NCI-H82 (cell line): ENCODE measurements at regions not wholly inside any gene's neighbourhood (a gene's known extent, or its start where the extent isn't known, plus 50 kb on each side); places are given as distances from the start of the nearest gene placed in this dataset.

Experiments
- DNase-seq: peaks from one replicate; lab custom pipeline; 2025; lab: John Stamatoyannopoulos, UW

GRCh38 chr17:71284032-71284755 lies 836.6 kb upstream of the SOX9 start:
- no peak for DNase-seq

- DNase-seq: no peak
Observed at GRCh38 chr17:71286625-71287024, 834.2 kb upstream of the SOX9 start.

GRCh38 chr17:71287071-71287823 lies 833.6 kb upstream of the SOX9 start:
- no peak for DNase-seq

- DNase-seq: no peak
Observed at GRCh38 chr17:71292006-71292405, 828.8 kb upstream of the SOX9 start.

- DNase-seq: no peak
Observed at GRCh38 chr17:71296005-71296404, 824.8 kb upstream of the SOX9 start.

GRCh38 chr17:71301063-71301462 lies 819.8 kb upstream of the SOX9 start:
- no peak for DNase-seq

GRCh38 chr17:71302721-71303549 lies 817.9 kb upstream of the SOX9 start:
- no peak for DNase-seq

- no peak for DNase-seq
Observed at GRCh38 chr17:71304498-71305158, 816.2 kb upstream of the SOX9 start.

GRCh38 chr17:71313866-71314265 lies 807.0 kb upstream of the SOX9 start:
- no peak for DNase-seq

- DNase-seq: no peak
Observed at GRCh38 chr17:71315568-71315967, 805.3 kb upstream of the SOX9 start.

GRCh38 chr17:71316176-71316897 lies 804.5 kb upstream of the SOX9 start:
- DNase-seq: no peak

- no peak for DNase-seq
Observed at GRCh38 chr17:71320009-71320796, 800.6 kb upstream of the SOX9 start.

- DNase-seq: no peak
Observed at GRCh38 chr17:71325117-71325516, 795.7 kb upstream of the SOX9 start.

- DNase-seq: no peak
Observed at GRCh38 chr17:71325886-71326285, 794.9 kb upstream of the SOX9 start.

GRCh38 chr17:71327376-71328059 lies 793.3 kb upstream of the SOX9 start:
- no peak for DNase-seq

GRCh38 chr17:71329310-71330098 lies 791.3 kb upstream of the SOX9 start:
- DNase-seq: no peak

GRCh38 chr17:71330099-71330375 lies 790.8 kb upstream of the SOX9 start:
- DNase-seq: no peak

GRCh38 chr17:71331754-71332325 lies 789.0 kb upstream of the SOX9 start:
- no peak for DNase-seq
